Thyroid gland (tissue), 4 donors: ENCODE measurements at regions not wholly inside any gene's neighbourhood (a gene's known extent, or its start where the extent isn't known, plus 50 kb on each side); places are given as distances from the start of the nearest gene placed in this dataset.

Source experiments
- DNase-seq, 2 donors: peaks; one replicate each; pipeline ENCODE4 v3.0.0-alpha.2; 2019
- H3K27ac ChIP-seq, 3 donors: fragments of 200-600 bp; sonication (generic); 1 replicate in 2 of 3; 2 replicates in 1 of 3; pipeline ENCODE4 v1.5.1; 2016 to 2019; ENCODE audit warnings: mild to moderate bottlenecking in 1 of 3, moderate library complexity in 1 of 3
- H3K27me3 ChIP-seq: fragments of 200-600 bp; sonication (generic); one replicate; pipeline ENCODE4 v1.5.1; 2019
- H3K36me3 ChIP-seq, 2 donors: fragments of 200-600 bp; sonication (generic); one replicate each; pipeline ENCODE4 v1.5.1; 2016 to 2019
- H3K4me1 ChIP-seq, 2 donors: fragments of 200-600 bp; sonication (generic); one replicate each; pipeline ENCODE4 v1.5.1; 2017 to 2019
- H3K4me3 ChIP-seq, 3 donors: fragments of 200-600 bp; sonication (generic); replicated peaks in 1 of 3; 1 replicate in 2 of 3; 2 replicates in 1 of 3; pipeline ENCODE4 v1.5.1; 2016; ENCODE audit warnings: mild to moderate bottlenecking in 1 of 3
- H3K9me3 ChIP-seq: fragments of 200-600 bp; sonication (generic); one replicate; pipeline ENCODE4 v1.5.1; 2017
- POLR2A ChIP-seq, 2 donors: fragments of 450-650 bp; IDR thresholded peaks; one replicate each; pipeline ENCODE4 v1.6.1; 2017; ENCODE audit warnings: antibody characterized with exemption in 2 of 2, mild to moderate bottlenecking in 2 of 2, moderate library complexity in 1 of 2
- WGBS, 2 donors: methylation state at CpG; one replicate each; pipeline ENCODE4 v1.1.5; 2017; 5-methylcytosine and 5-hydroxymethylcytosine counted together
- intact Hi-C: fragments of 100-400 bp; cut with DNase I; formaldehyde crosslinking; loops from one replicate; pipeline ENCODE4 v1.15.1; 2023
- TF ChIP-seq, protein P1 (sequence below), 6 experiments: fragments of 200-600 bp in 3 of 6; fragments of 450-650 bp in 3 of 6; sonication (generic) in 3 of 6; IDR thresholded peaks; one replicate each; pipeline ENCODE4 v1.5.1; 2016 to 2019; ENCODE audit warnings: antibody characterized with exemption in 6 of 6, mild to moderate bottlenecking in 2 of 6, inconsistent platforms in 1 of 6, moderate library complexity in 1 of 6

DNA sequence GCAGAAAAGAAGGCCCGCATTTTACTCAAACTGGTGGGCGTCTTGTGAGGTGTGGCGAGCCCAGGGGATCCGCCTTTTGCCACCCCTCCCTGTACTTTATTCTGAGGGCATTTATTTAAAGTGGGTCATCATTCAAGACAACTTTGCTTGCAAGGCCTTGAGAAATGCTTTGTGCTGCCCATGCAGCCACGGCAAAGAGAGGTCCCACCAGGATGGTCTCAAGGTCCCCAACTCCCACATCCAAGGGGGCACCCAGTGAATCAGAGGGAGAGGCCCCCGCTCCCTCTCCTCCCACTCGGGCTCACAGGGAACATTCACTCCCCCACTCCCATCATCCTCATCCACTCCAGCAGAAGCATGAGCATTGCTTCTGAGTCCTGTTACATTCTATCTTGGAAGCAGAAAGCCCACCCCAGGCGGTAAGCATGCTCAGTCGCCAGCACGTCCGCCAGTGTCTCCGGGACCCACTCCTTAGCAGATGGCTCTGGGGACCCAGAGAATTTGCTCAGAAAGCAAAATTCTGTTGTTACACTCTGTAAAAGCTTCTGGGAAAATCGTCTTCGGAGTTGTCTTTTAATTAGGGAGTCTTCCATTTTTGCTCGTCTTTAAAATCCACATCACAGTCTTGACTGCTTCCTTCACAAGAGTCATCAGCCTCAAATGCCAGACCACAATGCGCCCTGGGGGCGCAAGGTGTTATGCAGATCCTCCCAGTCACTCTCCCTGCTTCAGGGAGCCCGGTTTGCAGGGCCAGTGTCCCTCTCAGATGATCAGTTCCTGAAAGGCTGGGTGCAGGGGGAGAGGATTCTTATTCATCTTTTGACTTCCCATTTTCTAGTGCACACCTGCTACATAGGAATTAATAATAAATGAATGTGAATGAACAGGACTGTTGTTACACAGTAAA, 99.4 kb upstream of the NCK2 start:
- 85 to 91% methylated on average over 18 of the region's 18 CpGs for WGBS, 2 donors
- Histone ChIP-seq H3K27me3 (no peaks in the 10 kb centered on the region), H3K9me3 (no peaks in the 10 kb centered on the region), H3K4me3 (no peak overlapping the region), H3K4me1 (peaks cover 10 to 28% of the 10 kb centered on the region in 2 donors), H3K27ac (peak overlapping the region in 2 of 3 donors; percentile 34 to 49), H3K36me3 (no peaks in the 10 kb centered on the region)
- no peak for DNase-seq
- intact Hi-C loops, result no loop called here
- no peak for TF ChIP-seq POLR2A (IDR thresholded peaks at IDR 0.05)
- TF ChIP-seq, protein P1, sequence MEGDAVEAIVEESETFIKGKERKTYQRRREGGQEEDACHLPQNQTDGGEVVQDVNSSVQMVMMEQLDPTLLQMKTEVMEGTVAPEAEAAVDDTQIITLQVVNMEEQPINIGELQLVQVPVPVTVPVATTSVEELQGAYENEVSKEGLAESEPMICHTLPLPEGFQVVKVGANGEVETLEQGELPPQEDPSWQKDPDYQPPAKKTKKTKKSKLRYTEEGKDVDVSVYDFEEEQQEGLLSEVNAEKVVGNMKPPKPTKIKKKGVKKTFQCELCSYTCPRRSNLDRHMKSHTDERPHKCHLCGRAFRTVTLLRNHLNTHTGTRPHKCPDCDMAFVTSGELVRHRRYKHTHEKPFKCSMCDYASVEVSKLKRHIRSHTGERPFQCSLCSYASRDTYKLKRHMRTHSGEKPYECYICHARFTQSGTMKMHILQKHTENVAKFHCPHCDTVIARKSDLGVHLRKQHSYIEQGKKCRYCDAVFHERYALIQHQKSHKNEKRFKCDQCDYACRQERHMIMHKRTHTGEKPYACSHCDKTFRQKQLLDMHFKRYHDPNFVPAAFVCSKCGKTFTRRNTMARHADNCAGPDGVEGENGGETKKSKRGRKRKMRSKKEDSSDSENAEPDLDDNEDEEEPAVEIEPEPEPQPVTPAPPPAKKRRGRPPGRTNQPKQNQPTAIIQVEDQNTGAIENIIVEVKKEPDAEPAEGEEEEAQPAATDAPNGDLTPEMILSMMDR (IDR thresholded peaks at IDR 0.05), result no peak

- no peaks in the 10 kb centered on the region for H3K9me3 ChIP-seq
- H3K4me1 ChIP-seq, result peaks cover 10 to 28% of the 10 kb centered on the region in 2 donors
- intact Hi-C loops, result no loop called here
- H3K4me3 ChIP-seq, result no peak overlapping the region
- H3K27ac ChIP-seq, result peak overlapping the region in 2 of 3 donors; percentile 34 to 49
- no peak for DNase-seq
- 44 to 64% methylated on average over 18 of the region's 18 CpGs for WGBS, 2 donors
- no peaks in the 10 kb centered on the region for H3K27me3 ChIP-seq
- no peaks in the 10 kb centered on the region for H3K36me3 ChIP-seq
- TF ChIP-seq, protein P1 (IDR thresholded peaks at IDR 0.05), result no peak
- TF ChIP-seq POLR2A (IDR thresholded peaks at IDR 0.05), result no peak
Observed at GRCh38 chr2:105644174-105644980, 100.3 kb upstream of the NCK2 start.

DNA sequence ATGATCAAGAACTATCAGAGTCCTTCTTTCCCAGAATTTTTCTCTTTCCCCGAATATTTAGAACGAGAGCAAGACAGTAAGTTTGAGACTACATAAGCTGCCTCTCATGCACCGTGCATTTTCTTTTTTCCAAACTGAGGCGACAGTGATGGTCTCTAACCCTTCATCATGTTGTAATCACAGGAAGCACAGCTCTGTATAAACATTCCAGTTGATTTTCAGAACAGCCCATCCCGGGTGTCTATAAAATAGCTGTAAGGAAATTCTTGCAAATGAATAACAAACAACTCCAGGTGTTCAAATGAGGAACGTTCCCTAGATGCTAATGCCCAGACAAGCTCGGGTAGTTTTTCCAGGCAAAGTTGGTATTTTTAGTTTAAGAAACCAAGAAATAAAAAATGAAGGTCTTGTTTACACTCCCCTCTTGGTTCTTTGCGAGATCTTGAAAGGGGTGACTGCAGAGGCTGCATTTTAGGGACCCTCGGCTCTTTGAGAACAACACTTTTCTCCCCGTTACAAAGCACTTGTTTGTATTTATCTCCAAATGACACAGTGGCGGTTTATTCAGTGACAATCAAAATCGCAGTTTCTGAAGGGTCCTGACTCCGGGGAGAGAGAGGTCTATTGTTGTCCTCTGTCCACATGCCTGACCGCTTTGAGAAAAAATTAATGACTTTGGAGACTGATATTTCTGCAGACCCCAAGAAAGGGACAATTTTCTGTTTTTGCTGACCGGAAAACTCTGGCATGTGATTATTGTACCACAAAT, 101.1 kb upstream of the NCK2 start:
- Histone ChIP-seq H3K4me3 (no peak overlapping the region), H3K4me1 (peaks cover 10 to 28% of the 10 kb centered on the region in 2 donors), H3K36me3 (no peaks in the 10 kb centered on the region), H3K27ac (no peak overlapping the region), H3K9me3 (no peaks in the 10 kb centered on the region), H3K27me3 (no peaks in the 10 kb centered on the region)
- no peak for DNase-seq
- no peak for TF ChIP-seq POLR2A (IDR thresholded peaks at IDR 0.05)
- TF ChIP-seq, protein P1 (IDR thresholded peaks at IDR 0.05), result no peak
- WGBS, 2 donors, result 35 to 43% methylated on average over 15 of the region's 15 CpGs
- intact Hi-C loops, result no loop called here

DNA sequence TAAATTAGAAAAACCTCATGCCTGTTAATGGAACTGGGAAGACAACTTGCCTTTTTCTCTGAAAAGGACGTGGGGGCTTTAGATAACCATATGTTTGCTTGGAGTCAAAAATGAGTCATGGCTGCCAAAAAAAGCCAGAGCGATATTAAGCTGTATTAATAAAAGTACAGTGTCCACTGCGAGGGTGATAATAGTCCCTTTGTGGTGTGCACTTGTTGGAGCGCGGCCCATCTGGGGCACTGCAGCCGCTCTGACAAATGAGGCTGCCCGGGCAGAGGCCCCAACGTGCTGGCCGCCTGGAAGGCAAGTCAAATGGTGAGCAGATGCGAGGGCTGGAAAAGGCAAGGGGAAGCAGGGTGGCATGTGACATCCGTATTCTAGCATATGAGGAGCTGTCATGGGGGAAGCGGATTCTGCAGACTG, 103.3 kb upstream of the NCK2 start:
- Histone ChIP-seq H3K4me3 (no peak overlapping the region), H3K36me3 (no peaks in the 10 kb centered on the region), H3K27me3 (no peaks in the 10 kb centered on the region), H3K4me1 (peaks cover 10 to 24% of the 10 kb centered on the region in 2 donors), H3K27ac (no peak overlapping the region), H3K9me3 (no peaks in the 10 kb centered on the region)
- TF ChIP-seq, protein P1 (IDR thresholded peaks at IDR 0.05), result no peak
- no peak for TF ChIP-seq POLR2A (IDR thresholded peaks at IDR 0.05)
- WGBS, 2 donors, result 74 to 89% methylated on average over 12 of the region's 12 CpGs
- intact Hi-C loops, result no loop called here
- no peak for DNase-seq
